Activated naive CD8-positive, alpha-beta T cell treated with anti-CD3 and anti-CD28 coated beads for 36 hours (primary cell): ENCODE measurements at regions not wholly inside any gene's neighbourhood (a gene's known extent, or its start where the extent isn't known, plus 50 kb on each side); places are given as distances from the start of the nearest gene placed in this dataset.

Experiments
- DNase-seq: peaks from one replicate; pipeline ENCODE4 v3.0.0; 2021
- H3K27ac Mint-ChIP-seq: one replicate; pipeline ENCODE4 v1.8.0; 2022; ENCODE audit warnings: mild to moderate bottlenecking, moderate library complexity, mixed read lengths
- H3K27me3 Mint-ChIP-seq: one replicate; pipeline ENCODE4 v1.8.0; 2022; ENCODE audit warnings: mild to moderate bottlenecking, mixed read lengths
- H3K36me3 Mint-ChIP-seq: one replicate; pipeline ENCODE4 v1.8.0; 2021; ENCODE audit warnings: mild to moderate bottlenecking, mixed read lengths
- H3K4me1 Mint-ChIP-seq: one replicate; pipeline ENCODE4 v1.8.0; 2021; ENCODE audit warnings: mixed read lengths
- H3K4me3 Mint-ChIP-seq: one replicate; pipeline ENCODE4 v1.8.0; 2022; ENCODE audit warnings: mild to moderate bottlenecking, moderate library complexity, mixed read lengths
- H3K9me3 Mint-ChIP-seq: one replicate; pipeline ENCODE4 v1.8.0; 2022; ENCODE audit warnings: mixed read lengths

- H3K27me3 Mint-ChIP-seq: no peaks in the 10 kb centered on the region
- no peak overlapping the region for H3K27ac Mint-ChIP-seq
- H3K9me3 Mint-ChIP-seq: no peaks in the 10 kb centered on the region
- H3K4me3 Mint-ChIP-seq: no peak overlapping the region
- DNase-seq: no peak
- H3K4me1 Mint-ChIP-seq: peaks cover 3% of the 10 kb centered on the region
- H3K36me3 Mint-ChIP-seq: peaks cover 2% of the 10 kb centered on the region
Observed at GRCh38 chr22:49624421-49625177, 203.1 kb downstream of the BRD1 start.

- Mint-ChIP-seq H3K9me3 (no peaks in the 10 kb centered on the region), H3K27ac (no peak overlapping the region), H3K4me1 (peaks cover 3% of the 10 kb centered on the region), H3K36me3 (peaks cover under 1% of the 10 kb centered on the region), H3K4me3 (no peak overlapping the region), H3K27me3 (no peaks in the 10 kb centered on the region)
- DNase-seq: no peak
Observed at GRCh38 chr22:49623715-49624114, 204.0 kb downstream of the BRD1 start.

- Mint-ChIP-seq H3K4me3 (no peak overlapping the region), H3K9me3 (no peaks in the 10 kb centered on the region), H3K4me1 (peaks cover 3% of the 10 kb centered on the region), H3K27ac (no peak overlapping the region), H3K27me3 (no peaks in the 10 kb centered on the region), H3K36me3 (no peaks in the 10 kb centered on the region)
- DNase-seq: no peak
Observed at GRCh38 chr22:49623176-49623575, 204.5 kb downstream of the BRD1 start.

- peaks cover 3% of the 10 kb centered on the region for H3K4me1 Mint-ChIP-seq
- H3K36me3 Mint-ChIP-seq: no peaks in the 10 kb centered on the region
- H3K4me3 Mint-ChIP-seq: no peak overlapping the region
- H3K9me3 Mint-ChIP-seq: no peaks in the 10 kb centered on the region
- no peak for DNase-seq
- H3K27ac Mint-ChIP-seq: no peak overlapping the region
- no peaks in the 10 kb centered on the region for H3K27me3 Mint-ChIP-seq
Observed at GRCh38 chr22:49622241-49623105, 205.2 kb downstream of the BRD1 start.

GRCh38 chr22:49621601-49622210 is 206.0 kb downstream of the BRD1 start:
- Mint-ChIP-seq H3K27ac (no peak overlapping the region), H3K36me3 (no peaks in the 10 kb centered on the region), H3K27me3 (no peaks in the 10 kb centered on the region), H3K4me1 (peaks cover 3% of the 10 kb centered on the region), H3K9me3 (no peaks in the 10 kb centered on the region), H3K4me3 (no peak overlapping the region)
- no peak for DNase-seq

GRCh38 chr22:49620666-49621065 is 207.0 kb downstream of the BRD1 start:
- no peaks in the 10 kb centered on the region for H3K4me1 Mint-ChIP-seq
- H3K27ac Mint-ChIP-seq: no peak overlapping the region
- no peak for DNase-seq
- H3K4me3 Mint-ChIP-seq: no peak overlapping the region
- H3K27me3 Mint-ChIP-seq: no peaks in the 10 kb centered on the region
- no peaks in the 10 kb centered on the region for H3K36me3 Mint-ChIP-seq
- no peaks in the 10 kb centered on the region for H3K9me3 Mint-ChIP-seq

- Mint-ChIP-seq H3K9me3 (no peaks in the 10 kb centered on the region), H3K27me3 (no peaks in the 10 kb centered on the region), H3K36me3 (no peaks in the 10 kb centered on the region), H3K27ac (no peak overlapping the region), H3K4me3 (no peak overlapping the region), H3K4me1 (no peaks in the 10 kb centered on the region)
- DNase-seq: no peak
Observed at GRCh38 chr22:49620003-49620556, 207.6 kb downstream of the BRD1 start.

- H3K9me3 Mint-ChIP-seq: no peaks in the 10 kb centered on the region
- H3K36me3 Mint-ChIP-seq: no peaks in the 10 kb centered on the region
- no peak for DNase-seq
- H3K4me1 Mint-ChIP-seq: no peaks in the 10 kb centered on the region
- no peak overlapping the region for H3K4me3 Mint-ChIP-seq
- no peak overlapping the region for H3K27ac Mint-ChIP-seq
- no peaks in the 10 kb centered on the region for H3K27me3 Mint-ChIP-seq
Observed at GRCh38 chr22:49619301-49619700, 208.4 kb downstream of the BRD1 start.

- Mint-ChIP-seq H3K27me3 (no peaks in the 10 kb centered on the region), H3K36me3 (peaks cover 3% of the 10 kb centered on the region), H3K4me1 (no peaks in the 10 kb centered on the region), H3K4me3 (no peak overlapping the region), H3K27ac (no peak overlapping the region), H3K9me3 (no peaks in the 10 kb centered on the region)
- no peak for DNase-seq
Observed at GRCh38 chr22:49618677-49618953, 209.1 kb downstream of the BRD1 start.

GRCh38 chr22:49617866-49618676 is 209.6 kb downstream of the BRD1 start:
- DNase-seq: no peak
- Mint-ChIP-seq H3K36me3 (peaks cover 8% of the 10 kb centered on the region), H3K27ac (no peak overlapping the region), H3K4me3 (no peak overlapping the region), H3K4me1 (no peaks in the 10 kb centered on the region), H3K27me3 (no peaks in the 10 kb centered on the region), H3K9me3 (peaks cover 3% of the 10 kb centered on the region)

- H3K27me3 Mint-ChIP-seq: no peaks in the 10 kb centered on the region
- no peaks in the 10 kb centered on the region for H3K4me1 Mint-ChIP-seq
- H3K27ac Mint-ChIP-seq: no peak overlapping the region
- H3K9me3 Mint-ChIP-seq: peaks cover 8% of the 10 kb centered on the region
- DNase-seq: no peak
- H3K36me3 Mint-ChIP-seq: peaks cover 14% of the 10 kb centered on the region
- H3K4me3 Mint-ChIP-seq: no peak overlapping the region
Observed at GRCh38 chr22:49617264-49617663, 210.4 kb downstream of the BRD1 start.

- no peak overlapping the region for H3K4me3 Mint-ChIP-seq
- no peaks in the 10 kb centered on the region for H3K4me1 Mint-ChIP-seq
- H3K36me3 Mint-ChIP-seq: peaks cover 14% of the 10 kb centered on the region
- no peaks in the 10 kb centered on the region for H3K27me3 Mint-ChIP-seq
- H3K27ac Mint-ChIP-seq: no peak overlapping the region
- DNase-seq: no peak
- H3K9me3 Mint-ChIP-seq: peaks cover 8% of the 10 kb centered on the region
Observed at GRCh38 chr22:49616356-49617231, 211.1 kb downstream of the BRD1 start.

GRCh38 chr22:49614966-49615965 is 212.4 kb downstream of the BRD1 start:
- Mint-ChIP-seq H3K36me3 (peaks cover 17% of the 10 kb centered on the region), H3K27ac (no peak overlapping the region), H3K9me3 (peaks cover 8% of the 10 kb centered on the region), H3K4me3 (no peak overlapping the region), H3K4me1 (no peaks in the 10 kb centered on the region), H3K27me3 (no peaks in the 10 kb centered on the region)
- DNase-seq: no peak
